ENCODE measurements at regions not wholly inside any gene's neighbourhood (a gene's known extent, or its start where the extent isn't known, plus 50 kb on each side); places are given as distances from the start of the nearest gene placed in this dataset.

DNA sequence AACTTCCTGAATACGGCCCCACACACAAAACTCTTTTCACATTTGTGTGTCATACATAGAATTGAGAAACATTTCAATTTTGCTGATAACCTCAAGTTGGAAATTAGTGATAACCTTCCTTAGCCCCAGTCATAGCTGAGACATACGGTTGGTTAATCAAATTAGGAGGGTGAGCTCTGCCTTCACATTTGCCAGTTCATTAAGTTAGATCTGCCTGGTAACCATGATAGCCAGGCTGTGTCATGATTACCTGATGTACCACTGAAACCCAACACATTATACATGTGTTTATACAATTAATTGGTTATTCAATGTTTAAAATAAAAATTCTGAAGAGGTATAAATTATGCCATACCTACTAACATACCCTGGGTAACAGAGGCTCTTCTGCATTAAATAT, 60.8 kb upstream of the RAB11FIP2 start:
- TF ChIP-seq, protein P1, sequence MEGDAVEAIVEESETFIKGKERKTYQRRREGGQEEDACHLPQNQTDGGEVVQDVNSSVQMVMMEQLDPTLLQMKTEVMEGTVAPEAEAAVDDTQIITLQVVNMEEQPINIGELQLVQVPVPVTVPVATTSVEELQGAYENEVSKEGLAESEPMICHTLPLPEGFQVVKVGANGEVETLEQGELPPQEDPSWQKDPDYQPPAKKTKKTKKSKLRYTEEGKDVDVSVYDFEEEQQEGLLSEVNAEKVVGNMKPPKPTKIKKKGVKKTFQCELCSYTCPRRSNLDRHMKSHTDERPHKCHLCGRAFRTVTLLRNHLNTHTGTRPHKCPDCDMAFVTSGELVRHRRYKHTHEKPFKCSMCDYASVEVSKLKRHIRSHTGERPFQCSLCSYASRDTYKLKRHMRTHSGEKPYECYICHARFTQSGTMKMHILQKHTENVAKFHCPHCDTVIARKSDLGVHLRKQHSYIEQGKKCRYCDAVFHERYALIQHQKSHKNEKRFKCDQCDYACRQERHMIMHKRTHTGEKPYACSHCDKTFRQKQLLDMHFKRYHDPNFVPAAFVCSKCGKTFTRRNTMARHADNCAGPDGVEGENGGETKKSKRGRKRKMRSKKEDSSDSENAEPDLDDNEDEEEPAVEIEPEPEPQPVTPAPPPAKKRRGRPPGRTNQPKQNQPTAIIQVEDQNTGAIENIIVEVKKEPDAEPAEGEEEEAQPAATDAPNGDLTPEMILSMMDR (conservative IDR thresholded peaks at IDR 0.05; ENCODE audit: low read depth, low read length): no peak
- TF ChIP-seq EZH2 (IDR thresholded peaks at IDR 0.05; ENCODE audit: borderline replicate concordance, low read depth, low read length, poor library complexity, severe bottlenecking): no peak

Measured in A673 (cell line).